ENCODE measurements at regions not wholly inside any gene's neighbourhood (a gene's known extent, or its start where the extent isn't known, plus 50 kb on each side); places are given as distances from the start of the nearest gene placed in this dataset.

DNA sequence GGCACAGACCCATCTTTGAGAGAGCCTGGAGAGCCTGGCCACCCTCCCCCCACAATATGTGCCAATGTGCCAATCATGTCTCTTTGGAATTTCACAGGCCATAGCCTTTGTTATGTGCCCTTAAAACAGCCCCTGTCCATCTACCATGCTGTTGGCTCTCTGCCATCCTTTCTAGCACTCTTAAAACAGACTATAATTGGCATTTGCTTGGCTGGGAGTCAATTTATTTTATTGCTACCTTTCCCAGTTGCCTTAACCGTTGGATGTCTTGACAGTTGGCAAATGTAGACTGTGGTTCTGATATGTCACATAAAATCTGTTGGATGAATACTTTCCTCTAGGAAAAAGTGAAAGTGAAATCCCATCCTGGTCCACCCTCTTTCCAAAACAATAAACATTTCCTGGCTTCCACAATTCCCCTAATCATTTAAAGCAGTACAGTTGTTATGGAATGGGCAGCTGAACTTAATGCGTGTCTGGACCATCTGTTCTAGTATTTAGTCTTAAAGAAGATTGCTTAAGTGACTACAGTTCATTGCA is 394.0 kb downstream of the KCNJ2 start:
- Histone ChIP-seq H3K4me3 (no peak overlapping the region), H3K27me3 (no peaks in the 10 kb centered on the region), H3K27ac (no peak overlapping the region), H3K36me3 (no peaks in the 10 kb centered on the region), H3K9me3 (no peaks in the 10 kb centered on the region), H3K4me1 (peaks cover 0 to 7% of the 10 kb centered on the region in 2 donors)
- TF ChIP-seq, protein P1, sequence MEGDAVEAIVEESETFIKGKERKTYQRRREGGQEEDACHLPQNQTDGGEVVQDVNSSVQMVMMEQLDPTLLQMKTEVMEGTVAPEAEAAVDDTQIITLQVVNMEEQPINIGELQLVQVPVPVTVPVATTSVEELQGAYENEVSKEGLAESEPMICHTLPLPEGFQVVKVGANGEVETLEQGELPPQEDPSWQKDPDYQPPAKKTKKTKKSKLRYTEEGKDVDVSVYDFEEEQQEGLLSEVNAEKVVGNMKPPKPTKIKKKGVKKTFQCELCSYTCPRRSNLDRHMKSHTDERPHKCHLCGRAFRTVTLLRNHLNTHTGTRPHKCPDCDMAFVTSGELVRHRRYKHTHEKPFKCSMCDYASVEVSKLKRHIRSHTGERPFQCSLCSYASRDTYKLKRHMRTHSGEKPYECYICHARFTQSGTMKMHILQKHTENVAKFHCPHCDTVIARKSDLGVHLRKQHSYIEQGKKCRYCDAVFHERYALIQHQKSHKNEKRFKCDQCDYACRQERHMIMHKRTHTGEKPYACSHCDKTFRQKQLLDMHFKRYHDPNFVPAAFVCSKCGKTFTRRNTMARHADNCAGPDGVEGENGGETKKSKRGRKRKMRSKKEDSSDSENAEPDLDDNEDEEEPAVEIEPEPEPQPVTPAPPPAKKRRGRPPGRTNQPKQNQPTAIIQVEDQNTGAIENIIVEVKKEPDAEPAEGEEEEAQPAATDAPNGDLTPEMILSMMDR (IDR thresholded peaks at IDR 0.05): no peak
- DNase-seq (ENCODE audit: low spot score): no peak

DNA sequence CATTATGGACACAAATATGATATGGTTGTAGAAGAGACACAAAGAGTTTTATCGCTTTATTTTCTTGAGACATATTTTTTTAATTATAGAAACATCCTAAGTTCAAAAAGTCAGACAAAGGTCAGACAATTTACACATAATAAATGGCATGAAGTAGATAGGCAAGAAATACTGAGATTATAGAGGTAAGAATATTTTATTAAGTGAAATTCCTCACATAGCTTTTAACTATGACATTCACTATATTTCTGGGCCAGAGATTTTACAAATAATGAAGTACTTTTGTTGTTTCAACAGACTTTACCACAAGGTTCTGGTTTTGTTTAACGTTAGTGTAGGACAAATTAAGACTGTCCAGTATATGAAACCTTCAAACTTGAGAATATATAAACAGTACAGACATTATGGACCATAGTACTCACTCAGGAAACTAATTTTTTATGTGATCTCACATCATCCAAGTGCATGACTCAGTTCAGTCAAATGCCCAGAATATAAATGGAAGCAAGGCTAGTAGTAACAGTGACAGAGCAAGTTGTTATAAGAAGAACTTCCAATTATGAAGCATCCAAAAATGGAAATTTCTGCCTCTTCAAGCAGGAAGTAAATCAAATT is 394.8 kb downstream of the KCNJ2 start:
- Histone ChIP-seq H3K9me3 (no peaks in the 10 kb centered on the region), H3K27me3 (no peaks in the 10 kb centered on the region), H3K4me3 (no peak overlapping the region), H3K4me1 (peaks cover 0 to 7% of the 10 kb centered on the region in 2 donors), H3K36me3 (no peaks in the 10 kb centered on the region), H3K27ac (no peak overlapping the region)
- DNase-seq (ENCODE audit: low spot score): no peak
- TF ChIP-seq, protein P1 (IDR thresholded peaks at IDR 0.05): no peak

DNA sequence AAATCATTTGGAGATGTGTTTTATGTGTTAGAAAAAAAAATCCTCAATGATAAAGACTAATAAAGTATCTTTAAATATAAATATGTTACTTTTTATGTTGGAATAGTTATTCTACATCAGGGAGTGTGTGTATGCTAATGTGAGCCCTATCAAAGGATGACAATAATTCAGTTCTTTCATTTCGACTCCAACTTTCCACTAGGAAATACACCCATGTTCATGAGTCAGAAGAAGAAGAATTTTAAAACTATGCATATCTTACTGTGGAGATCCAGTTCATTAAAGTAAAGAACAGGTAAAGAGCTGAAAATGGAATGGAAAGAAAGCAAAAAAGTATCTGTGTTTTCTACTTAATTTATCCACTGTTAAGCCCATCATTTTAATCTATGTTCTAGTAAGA is 399.8 kb downstream of the KCNJ2 start:
- no peak for DNase-seq (ENCODE audit: low spot score)
- no peaks in the 10 kb centered on the region for H3K4me1 ChIP-seq
- no peaks in the 10 kb centered on the region for H3K36me3 ChIP-seq
- H3K9me3 ChIP-seq: no peaks in the 10 kb centered on the region
- no peaks in the 10 kb centered on the region for H3K27me3 ChIP-seq
- H3K4me3 ChIP-seq: no peak overlapping the region
- TF ChIP-seq, protein P1 (IDR thresholded peaks at IDR 0.05): no peak
- H3K27ac ChIP-seq: no peak overlapping the region

DNA sequence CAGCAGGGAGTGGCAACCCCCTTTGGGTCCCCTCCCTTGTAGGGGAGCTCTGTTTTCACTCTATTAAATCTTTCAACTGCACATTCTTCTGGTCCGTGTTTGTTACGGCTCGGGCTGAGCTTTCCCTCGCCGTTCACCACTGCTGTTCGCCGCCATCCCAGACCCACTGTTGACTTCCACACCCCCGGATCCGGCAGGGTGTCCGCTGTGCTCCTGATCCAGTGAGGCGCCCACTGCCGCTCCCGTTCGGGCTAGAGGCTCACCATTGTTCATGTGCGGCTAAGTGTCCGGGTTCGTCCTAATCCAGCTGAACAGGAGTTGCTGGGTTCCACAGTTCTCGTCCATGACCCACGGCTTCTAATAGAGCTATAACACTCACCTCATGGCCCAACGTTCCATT is 408.1 kb downstream of the KCNJ2 start:
- DNase-seq (ENCODE audit: low spot score): no peak
- no peaks in the 10 kb centered on the region for H3K4me1 ChIP-seq

DNA sequence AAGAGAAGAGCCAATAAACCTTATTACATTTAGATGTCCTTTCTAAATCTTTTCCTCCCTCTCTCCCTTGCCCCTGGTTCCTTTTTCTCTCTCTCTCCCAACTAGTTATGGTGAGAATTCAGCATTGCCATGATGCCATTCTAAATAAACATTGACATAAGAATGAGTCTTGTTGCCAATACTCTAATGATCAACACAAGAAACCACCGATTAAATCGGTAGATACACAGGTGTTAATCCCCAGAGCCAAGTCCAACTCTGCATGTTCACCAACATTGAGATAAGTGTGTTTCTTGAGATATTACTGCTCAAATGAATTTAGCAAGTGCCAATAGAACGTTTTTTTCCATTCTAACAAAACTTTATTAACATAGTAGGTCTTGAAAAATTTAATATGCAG is 412.1 kb downstream of the KCNJ2 start:
- TF ChIP-seq, protein P1 (IDR thresholded peaks at IDR 0.05): no peak

More for the DNA sequence above, 408.1 kb downstream of the KCNJ2 start:
- H3K27ac ChIP-seq: no peak overlapping the region
- no peaks in the 10 kb centered on the region for H3K36me3 ChIP-seq
- no peaks in the 10 kb centered on the region for H3K27me3 ChIP-seq
- H3K9me3 ChIP-seq: no peaks in the 10 kb centered on the region
- TF ChIP-seq, protein P1 (IDR thresholded peaks at IDR 0.05): no peak
- H3K4me3 ChIP-seq: no peak overlapping the region

DNA sequence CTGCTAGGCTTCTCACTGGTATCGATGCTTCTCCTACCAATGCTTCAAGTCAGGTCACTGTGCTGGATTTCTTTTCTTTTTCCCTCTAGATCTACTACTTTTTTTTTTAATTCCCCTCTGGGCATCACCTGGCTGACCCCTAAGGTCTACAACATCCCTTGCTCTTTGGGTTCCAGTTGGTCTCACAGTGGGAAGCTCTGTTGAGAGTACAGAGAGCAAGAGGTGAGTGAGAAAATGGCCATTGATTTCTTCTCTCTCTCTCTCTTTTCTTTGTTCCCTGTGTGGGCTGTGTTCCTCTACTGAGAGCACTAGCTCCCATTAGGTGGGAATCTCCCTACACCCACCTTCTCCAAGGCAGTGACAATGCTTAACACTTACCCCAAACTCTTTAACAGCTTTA is 413.4 kb downstream of the KCNJ2 start:
- H3K36me3 ChIP-seq: no peaks in the 10 kb centered on the region
- no peaks in the 10 kb centered on the region for H3K9me3 ChIP-seq
- no peak overlapping the region for H3K27ac ChIP-seq
- TF ChIP-seq, protein P1 (IDR thresholded peaks at IDR 0.05): no peak
- no peak for DNase-seq (ENCODE audit: low spot score)
- no peaks in the 10 kb centered on the region for H3K27me3 ChIP-seq
- H3K4me1 ChIP-seq: no peaks in the 10 kb centered on the region
- no peak overlapping the region for H3K4me3 ChIP-seq

More for the DNA sequence above, 412.1 kb downstream of the KCNJ2 start:
- Histone ChIP-seq H3K4me1 (no peaks in the 10 kb centered on the region), H3K27me3 (no peaks in the 10 kb centered on the region), H3K27ac (no peak overlapping the region), H3K4me3 (no peak overlapping the region), H3K9me3 (no peaks in the 10 kb centered on the region), H3K36me3 (no peaks in the 10 kb centered on the region)
- no peak for DNase-seq (ENCODE audit: low spot score)
